ENCODE measurements at regions not wholly inside any gene's neighbourhood (a gene's known extent, or its start where the extent isn't known, plus 50 kb on each side); places are given as distances from the start of the nearest gene placed in this dataset.

DNA sequence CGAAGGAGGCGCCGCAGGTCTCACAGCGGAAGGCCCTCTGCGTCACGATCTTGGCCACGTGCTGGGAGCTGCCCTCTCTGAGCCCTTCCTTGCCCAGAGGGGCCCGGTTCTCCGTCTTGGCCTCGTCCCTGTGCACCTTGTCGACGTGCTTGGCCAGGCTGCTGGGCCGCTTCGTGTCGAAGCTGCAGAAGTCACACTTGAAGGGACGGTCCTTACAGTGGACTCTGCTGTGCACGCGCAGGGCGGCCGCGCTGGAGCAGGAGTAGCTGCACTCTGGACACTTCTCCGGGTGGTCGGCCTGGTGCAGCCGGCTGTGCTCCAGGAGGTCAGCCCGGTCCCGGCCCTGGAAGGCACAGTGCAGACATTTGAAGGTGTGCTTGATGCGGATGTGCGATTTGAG lies 106.9 kb downstream of the ZFP64 start:
- TF ChIP-seq, protein P1, sequence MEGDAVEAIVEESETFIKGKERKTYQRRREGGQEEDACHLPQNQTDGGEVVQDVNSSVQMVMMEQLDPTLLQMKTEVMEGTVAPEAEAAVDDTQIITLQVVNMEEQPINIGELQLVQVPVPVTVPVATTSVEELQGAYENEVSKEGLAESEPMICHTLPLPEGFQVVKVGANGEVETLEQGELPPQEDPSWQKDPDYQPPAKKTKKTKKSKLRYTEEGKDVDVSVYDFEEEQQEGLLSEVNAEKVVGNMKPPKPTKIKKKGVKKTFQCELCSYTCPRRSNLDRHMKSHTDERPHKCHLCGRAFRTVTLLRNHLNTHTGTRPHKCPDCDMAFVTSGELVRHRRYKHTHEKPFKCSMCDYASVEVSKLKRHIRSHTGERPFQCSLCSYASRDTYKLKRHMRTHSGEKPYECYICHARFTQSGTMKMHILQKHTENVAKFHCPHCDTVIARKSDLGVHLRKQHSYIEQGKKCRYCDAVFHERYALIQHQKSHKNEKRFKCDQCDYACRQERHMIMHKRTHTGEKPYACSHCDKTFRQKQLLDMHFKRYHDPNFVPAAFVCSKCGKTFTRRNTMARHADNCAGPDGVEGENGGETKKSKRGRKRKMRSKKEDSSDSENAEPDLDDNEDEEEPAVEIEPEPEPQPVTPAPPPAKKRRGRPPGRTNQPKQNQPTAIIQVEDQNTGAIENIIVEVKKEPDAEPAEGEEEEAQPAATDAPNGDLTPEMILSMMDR (IDR thresholded peaks at IDR 0.05) = no peak
- TF ChIP-seq POLR2A (IDR thresholded peaks at IDR 0.05) = no peak
- no peak for TF ChIP-seq POLR2AphosphoS5 (IDR thresholded peaks at IDR 0.05)
